ENCODE measurements at regions not wholly inside any gene's neighbourhood (a gene's known extent, or its start where the extent isn't known, plus 50 kb on each side); places are given as distances from the start of the nearest gene placed in this dataset.

GRCh38 chr9:2492161-2492560, 129.4 kb upstream of the VLDLR start:
- 92 to 97% methylated on average over 3 of the region's 3 CpGs for WGBS, 2 donors
- H3K27ac ChIP-seq = no peak overlapping the region
- no peaks in the 10 kb centered on the region for H3K27me3 ChIP-seq
- no peak for DNase-seq
- no peaks in the 10 kb centered on the region for H3K4me1 ChIP-seq
- H3K36me3 ChIP-seq (ENCODE audit: low read depth, missing control alignments) = no peaks in the 10 kb centered on the region
- TF ChIP-seq, protein P1, sequence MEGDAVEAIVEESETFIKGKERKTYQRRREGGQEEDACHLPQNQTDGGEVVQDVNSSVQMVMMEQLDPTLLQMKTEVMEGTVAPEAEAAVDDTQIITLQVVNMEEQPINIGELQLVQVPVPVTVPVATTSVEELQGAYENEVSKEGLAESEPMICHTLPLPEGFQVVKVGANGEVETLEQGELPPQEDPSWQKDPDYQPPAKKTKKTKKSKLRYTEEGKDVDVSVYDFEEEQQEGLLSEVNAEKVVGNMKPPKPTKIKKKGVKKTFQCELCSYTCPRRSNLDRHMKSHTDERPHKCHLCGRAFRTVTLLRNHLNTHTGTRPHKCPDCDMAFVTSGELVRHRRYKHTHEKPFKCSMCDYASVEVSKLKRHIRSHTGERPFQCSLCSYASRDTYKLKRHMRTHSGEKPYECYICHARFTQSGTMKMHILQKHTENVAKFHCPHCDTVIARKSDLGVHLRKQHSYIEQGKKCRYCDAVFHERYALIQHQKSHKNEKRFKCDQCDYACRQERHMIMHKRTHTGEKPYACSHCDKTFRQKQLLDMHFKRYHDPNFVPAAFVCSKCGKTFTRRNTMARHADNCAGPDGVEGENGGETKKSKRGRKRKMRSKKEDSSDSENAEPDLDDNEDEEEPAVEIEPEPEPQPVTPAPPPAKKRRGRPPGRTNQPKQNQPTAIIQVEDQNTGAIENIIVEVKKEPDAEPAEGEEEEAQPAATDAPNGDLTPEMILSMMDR (IDR thresholded peaks at IDR 0.05) = no peak
- no peak for TF ChIP-seq POLR2A (IDR thresholded peaks at IDR 0.05)
- no peaks in the 10 kb centered on the region for H3K9me3 ChIP-seq
- intact Hi-C loops (cut with DNase I; ENCODE audit: low total_unique reads) = no loop called here
- no peak overlapping the region for H3K4me3 ChIP-seq

- intact Hi-C loops (cut with DNase I; ENCODE audit: low total_unique reads) = no loop called here
- 46 to 67% methylated on average over 2 of the region's 2 CpGs for WGBS, 2 donors
- peak; percentile 19 for DNase-seq
- Histone ChIP-seq H3K36me3 (ENCODE audit: low read depth, missing control alignments) (no peaks in the 10 kb centered on the region), H3K4me3 (no peak overlapping the region), H3K9me3 (no peaks in the 10 kb centered on the region), H3K27me3 (no peaks in the 10 kb centered on the region), H3K4me1 (no peaks in the 10 kb centered on the region), H3K27ac (no peak overlapping the region)
- TF ChIP-seq, protein P1 (IDR thresholded peaks at IDR 0.05) = no peak
- TF ChIP-seq POLR2A (IDR thresholded peaks at IDR 0.05) = no peak
Measured at GRCh38 chr9:2493109-2493508, 128.5 kb upstream of the VLDLR start.

- intact Hi-C loops (cut with DNase I; ENCODE audit: low total_unique reads) = no loop called here
- no peaks in the 10 kb centered on the region for H3K9me3 ChIP-seq
- no peak overlapping the region for H3K27ac ChIP-seq
- no peak overlapping the region for H3K4me3 ChIP-seq
- no peak for DNase-seq
- H3K27me3 ChIP-seq = no peaks in the 10 kb centered on the region
- TF ChIP-seq, protein P1 (IDR thresholded peaks at IDR 0.05) = no peak
- no peak for TF ChIP-seq POLR2A (IDR thresholded peaks at IDR 0.05)
- 27 to 32% methylated on average over 3 of the region's 3 CpGs for WGBS, 2 donors
- no peaks in the 10 kb centered on the region for H3K4me1 ChIP-seq
- H3K36me3 ChIP-seq (ENCODE audit: low read depth, missing control alignments) = no peaks in the 10 kb centered on the region
Measured at GRCh38 chr9:2493529-2493928, 128.1 kb upstream of the VLDLR start.

DNA sequence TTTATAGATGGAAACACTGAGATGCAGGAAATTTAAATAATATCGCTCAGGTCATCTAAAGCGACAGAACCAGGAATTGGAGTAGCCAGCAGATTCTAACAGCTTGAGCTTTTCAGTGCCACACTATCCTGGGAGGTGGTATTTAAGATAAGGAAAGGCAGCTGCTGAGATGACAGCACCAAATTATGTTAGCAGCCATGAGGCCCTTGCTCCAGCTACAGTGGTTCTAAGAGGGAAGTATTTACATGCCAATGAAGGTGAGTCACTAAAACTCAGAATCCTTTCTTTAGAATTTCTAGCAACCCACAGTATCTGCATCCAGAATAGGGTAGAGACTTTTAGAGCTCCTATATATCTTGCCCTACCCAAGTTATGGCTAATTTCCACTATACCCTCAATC, 127.0 kb upstream of the VLDLR start:
- no peaks in the 10 kb centered on the region for H3K4me1 ChIP-seq
- H3K4me3 ChIP-seq = no peak overlapping the region
- H3K27ac ChIP-seq = no peak overlapping the region
- no peaks in the 10 kb centered on the region for H3K9me3 ChIP-seq
- no peaks in the 10 kb centered on the region for H3K36me3 ChIP-seq (ENCODE audit: low read depth, missing control alignments)
- DNase-seq = no peak
- H3K27me3 ChIP-seq = no peaks in the 10 kb centered on the region
- TF ChIP-seq POLR2A (IDR thresholded peaks at IDR 0.05) = no peak
- TF ChIP-seq, protein P1 (IDR thresholded peaks at IDR 0.05) = no peak
- intact Hi-C loops (cut with DNase I; ENCODE audit: low total_unique reads) = no loop called here
- WGBS, 2 donors = 93 to 96% methylated on average over 2 of the region's 2 CpGs

GRCh38 chr9:2495221-2496005, 126.2 kb upstream of the VLDLR start:
- no peak overlapping the region for H3K4me3 ChIP-seq
- H3K36me3 ChIP-seq (ENCODE audit: low read depth, missing control alignments) = no peaks in the 10 kb centered on the region
- WGBS, 2 donors = 92 to 95% methylated on average over 2 to 3 of the region's 3 CpGs
- no peak overlapping the region for H3K27ac ChIP-seq
- intact Hi-C loops (cut with DNase I; ENCODE audit: low total_unique reads) = no loop called here
- DNase-seq = no peak
- no peaks in the 10 kb centered on the region for H3K9me3 ChIP-seq
- no peaks in the 10 kb centered on the region for H3K27me3 ChIP-seq
- no peaks in the 10 kb centered on the region for H3K4me1 ChIP-seq
- TF ChIP-seq POLR2A (IDR thresholded peaks at IDR 0.05) = no peak

Data from testis (tissue), 2 donors.